Activated CD8-positive, alpha-beta memory T cell treated with anti-CD3 and anti-CD28 coated beads for 36 hours (primary cell): ENCODE measurements at regions not wholly inside any gene's neighbourhood (a gene's known extent, or its start where the extent isn't known, plus 50 kb on each side); places are given as distances from the start of the nearest gene placed in this dataset.

ENCODE experiments used
- CTCF ChIA-PET: fragments of 350-600 bp; sonication (Branson Sonifier 250); formaldehyde crosslinking; loops from one replicate; lab custom pipeline; 2021; ENCODE audit warnings: antibody characterized with exemption; lab: Charles Lee
- POLR2A ChIA-PET: fragments of 350-600 bp; sonication (Branson Sonifier 250); formaldehyde crosslinking; loops from one replicate; lab custom pipeline; 2021; ENCODE audit warnings: antibody characterized with exemption; lab: Charles Lee

DNA sequence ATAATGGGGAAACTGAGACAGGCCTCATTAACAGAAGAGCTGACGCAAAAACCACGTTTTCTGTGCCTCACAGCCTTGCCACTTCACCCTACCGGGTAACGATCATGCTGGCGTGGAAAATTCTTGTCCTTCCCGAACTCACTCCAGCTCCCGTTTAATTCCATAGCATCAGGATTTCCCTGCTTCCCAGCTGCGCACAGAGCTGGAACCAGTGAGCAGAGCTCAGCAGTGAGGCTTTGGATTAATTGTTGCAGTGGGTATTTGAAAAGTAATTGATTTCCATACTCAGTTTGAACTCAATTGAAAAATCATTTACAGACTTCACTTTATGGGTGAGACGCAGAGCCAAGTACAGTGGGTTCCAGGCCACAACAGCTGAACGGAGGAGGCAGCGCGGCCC, 199.0 kb upstream of the ADAMTS16 start:
- CTCF ChIA-PET = interaction anchor here (1.5 kb wide), 1 partner anchor 10 kb away, joined by 4 read pairs; no protein-coding TSS in a partner anchor
- POLR2A ChIA-PET = no interaction called here

DNA sequence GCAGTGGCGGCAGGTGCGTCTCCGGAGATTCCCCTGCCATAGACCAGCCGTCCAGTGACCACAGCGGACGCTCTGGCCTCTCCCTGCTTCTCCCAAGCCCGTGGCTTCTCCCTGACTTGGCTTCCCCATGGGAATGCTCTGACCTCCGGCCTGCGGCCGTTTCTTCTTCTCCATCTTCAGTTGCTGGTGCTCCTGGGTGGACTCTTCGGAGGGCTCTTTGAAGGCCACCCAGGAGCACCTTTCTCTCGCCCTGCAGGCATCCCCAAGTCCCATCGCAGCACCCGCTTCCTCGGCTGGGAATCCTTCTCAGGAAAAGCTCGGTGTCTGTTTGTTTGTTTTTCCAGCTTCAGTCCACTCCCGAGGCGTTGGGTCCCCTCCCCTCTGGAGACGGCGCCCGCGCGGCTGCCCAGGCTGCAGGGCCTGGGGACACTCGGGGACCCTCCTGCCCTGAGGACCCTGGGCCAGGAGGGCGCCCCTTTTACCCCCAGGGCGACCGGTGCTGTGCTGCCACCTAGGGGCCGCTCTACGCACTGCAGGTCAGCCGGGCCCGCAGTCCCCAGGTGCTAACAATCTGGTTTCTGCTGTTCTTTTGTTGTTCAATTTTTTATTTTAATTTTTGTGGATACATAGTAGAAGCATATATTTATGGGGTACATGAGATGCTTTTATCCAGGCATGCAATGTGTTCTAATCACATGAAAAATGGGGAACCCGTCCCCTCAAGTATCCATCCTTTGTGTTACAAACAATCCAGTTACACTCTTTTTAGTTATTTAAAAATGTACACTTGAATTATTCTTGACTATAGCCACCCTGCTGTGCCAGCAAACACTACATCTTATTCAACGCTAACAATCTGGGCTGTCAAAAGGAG, 197.9 kb upstream of the ADAMTS16 start:
- ChIA-PET CTCF (interaction anchor here (1.5 kb wide), 1 partner anchor 9 kb away, joined by 4 read pairs; no protein-coding TSS in a partner anchor), POLR2A (no interaction called here)

DNA sequence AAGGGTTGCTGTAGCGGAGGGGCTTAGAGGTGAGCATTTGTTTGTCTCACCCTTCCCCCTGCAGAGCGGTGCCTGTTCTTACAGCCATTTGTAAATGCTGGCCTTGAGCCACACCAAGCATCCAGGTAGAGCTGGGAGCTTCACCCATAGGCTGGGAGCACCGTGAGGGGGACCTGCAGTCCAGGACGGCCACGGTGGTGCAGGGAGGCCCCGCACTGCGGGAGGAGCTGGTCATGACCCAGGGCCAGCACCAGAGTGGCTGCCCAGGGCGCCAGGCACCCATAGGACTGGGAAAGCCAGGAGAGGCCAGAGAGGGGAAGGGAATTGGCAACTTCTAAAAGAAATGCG, 197.3 kb upstream of the ADAMTS16 start:
- ChIA-PET CTCF (no interaction called here), POLR2A (no interaction called here)

DNA sequence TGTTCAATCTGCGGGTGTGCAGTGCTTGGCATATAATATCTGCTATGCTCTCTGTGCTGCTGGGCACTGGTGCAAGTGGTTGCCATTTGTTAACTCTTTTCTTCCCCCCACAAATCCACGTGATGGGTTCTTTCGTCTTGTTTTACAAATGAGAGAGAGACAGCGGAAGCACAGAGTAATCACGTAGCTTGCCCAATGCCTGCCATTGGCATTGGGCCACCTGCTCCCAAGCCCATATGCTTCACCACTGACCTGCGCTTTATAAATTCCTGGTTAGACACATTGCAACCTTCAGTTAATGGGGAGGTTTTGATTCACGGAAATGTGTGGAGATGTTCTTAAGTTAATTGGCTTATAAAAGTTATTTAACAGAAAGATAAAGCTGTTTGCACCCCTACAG, 194.8 kb upstream of the ADAMTS16 start:
- CTCF ChIA-PET = no interaction called here
- POLR2A ChIA-PET = no interaction called here

DNA sequence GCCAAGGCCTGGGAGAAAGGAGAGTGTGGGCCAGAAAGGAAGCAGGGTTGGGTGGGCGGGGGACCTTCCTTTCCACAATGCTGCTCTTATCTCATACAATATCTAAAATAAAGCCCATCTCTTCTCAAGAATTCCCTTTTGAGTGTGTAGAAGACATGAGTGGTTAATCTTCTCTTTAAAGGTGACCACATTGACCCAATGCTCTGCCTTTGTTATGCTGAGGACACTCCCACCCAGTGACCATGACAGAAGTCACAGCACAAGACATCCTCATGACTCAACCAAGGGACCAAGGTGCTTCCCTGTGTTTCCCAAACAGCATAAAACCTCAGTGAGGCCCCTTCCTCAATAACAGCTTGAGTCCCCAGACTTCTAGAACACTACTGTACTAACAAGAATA, 193.0 kb upstream of the ADAMTS16 start:
- POLR2A ChIA-PET = no interaction called here
- CTCF ChIA-PET = no interaction called here

DNA sequence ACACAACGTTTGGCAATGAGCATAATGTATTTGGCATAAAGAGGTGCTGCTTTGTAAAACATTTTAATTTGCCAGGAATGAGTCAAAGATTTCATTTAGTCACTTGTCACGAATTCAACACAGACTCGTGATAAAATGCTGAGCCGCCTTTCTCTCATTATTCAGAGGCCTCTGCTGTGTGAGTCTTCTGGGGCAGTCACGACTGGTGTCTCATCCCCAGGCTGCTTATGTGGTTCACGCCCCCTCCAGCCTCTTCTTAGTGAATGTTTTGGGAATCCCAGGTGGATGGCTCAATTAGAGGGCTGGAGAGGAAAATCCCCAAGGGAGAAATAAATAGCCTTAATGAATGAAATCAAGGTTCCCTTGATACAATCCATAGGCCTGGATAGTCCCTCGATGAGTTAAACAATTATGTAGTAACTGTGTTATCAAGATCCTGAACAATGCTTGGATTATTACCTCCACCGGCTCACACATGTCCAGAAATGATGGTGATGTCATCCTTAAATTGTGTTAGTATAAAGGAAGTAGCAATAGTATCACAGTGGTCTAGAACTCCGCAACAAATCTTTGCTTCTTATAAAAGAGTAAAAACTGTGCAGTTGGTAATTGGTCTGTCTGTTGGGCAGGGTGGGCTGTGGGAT, 192.1 kb upstream of the ADAMTS16 start:
- CTCF ChIA-PET = no interaction called here
- POLR2A ChIA-PET = no interaction called here

DNA sequence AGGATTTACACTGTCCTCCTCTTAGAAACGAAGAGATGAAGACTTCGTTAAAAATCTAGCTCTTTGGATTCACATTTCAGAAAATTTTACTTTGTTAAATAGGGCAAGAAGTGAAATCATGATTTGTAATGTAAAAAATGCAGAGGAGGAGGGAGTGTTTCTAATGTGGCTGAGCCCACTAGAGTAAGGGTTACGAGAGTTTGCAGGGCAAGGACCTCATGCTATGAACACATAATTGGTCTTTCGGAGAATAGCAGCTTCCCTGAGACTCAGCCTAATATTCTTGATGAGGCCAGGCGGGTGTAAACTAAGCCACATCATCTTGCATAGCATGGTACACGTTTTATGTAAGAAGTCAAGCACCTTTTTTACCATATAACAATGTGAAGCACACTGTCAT, 191.0 kb upstream of the ADAMTS16 start:
- POLR2A ChIA-PET = no interaction called here
- CTCF ChIA-PET = no interaction called here

DNA sequence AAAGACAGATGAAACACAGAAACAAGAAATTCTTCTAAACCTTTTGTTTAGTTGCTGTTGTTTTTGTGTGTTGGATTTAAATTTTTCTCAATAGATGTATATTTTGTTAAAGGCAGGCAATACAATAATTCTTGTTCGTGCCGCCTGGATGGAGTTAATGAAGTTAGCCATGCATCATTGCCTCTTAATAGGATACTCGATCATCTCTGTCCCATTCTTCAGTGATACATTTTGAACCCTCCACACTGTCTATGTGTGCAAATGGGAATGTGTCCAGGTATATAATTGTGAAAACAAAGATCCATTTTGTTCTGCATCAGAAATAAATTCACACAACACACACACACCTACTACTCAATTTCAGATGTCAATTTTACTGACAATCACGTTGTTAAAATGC, 186.6 kb upstream of the ADAMTS16 start:
- ChIA-PET CTCF (no interaction called here), POLR2A (no interaction called here)

DNA sequence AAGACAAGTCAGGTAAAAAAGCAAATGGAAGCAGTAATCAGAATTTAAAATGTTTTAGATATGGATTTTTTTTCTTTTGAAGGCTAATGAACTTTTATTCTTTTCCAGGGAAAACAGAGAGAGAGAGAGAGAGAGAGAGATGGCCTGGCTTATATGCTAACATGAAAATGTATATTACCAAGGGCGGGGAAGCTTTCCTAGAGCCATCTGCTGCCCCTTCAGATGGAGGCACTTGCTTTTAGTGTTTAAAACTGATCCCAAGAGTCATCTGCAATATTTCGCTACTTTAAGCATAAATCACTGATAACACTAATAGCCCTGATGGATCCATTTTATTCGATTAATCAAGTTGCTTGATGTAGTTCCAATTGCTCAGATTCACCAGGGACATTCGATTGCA, 186.1 kb upstream of the ADAMTS16 start:
- POLR2A ChIA-PET = no interaction called here
- CTCF ChIA-PET = no interaction called here

DNA sequence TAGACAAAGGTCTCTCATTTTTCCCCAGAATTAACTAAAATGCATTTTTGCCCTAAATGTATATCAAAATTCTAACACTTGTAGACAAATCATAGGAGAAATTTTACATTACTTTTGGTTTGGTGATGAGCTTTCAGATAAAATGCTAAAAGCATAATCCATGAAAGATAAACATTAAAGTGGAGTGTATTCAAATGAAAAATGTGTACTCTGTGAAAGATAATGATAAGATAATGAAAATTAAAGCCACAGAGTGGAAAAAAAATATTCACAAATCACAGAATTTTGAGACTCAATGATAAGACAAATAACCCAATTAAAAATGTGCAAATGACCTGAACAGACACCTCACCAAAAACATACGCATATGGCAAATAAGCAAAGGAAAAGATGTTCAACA, 176.9 kb upstream of the ADAMTS16 start:
- ChIA-PET CTCF (no interaction called here), POLR2A (no interaction called here)

DNA sequence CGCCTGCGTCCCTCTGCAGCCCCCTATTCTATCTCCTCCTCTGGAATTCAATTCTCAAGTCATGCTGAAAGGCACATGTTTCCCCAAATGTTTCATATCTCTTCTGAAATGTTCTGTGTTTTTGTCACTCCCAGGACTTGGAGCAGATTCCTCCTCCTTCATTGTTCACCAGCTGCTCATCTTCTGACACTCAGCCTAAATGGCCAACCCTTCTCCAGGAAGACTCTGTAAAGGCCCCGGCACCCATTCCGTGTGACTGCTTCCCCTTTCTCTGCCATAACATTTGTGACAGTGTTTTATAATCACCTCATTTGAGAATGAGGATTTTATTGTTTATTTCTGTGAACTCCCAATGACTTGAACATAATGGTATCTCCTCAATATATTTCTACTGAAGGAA, 170.8 kb upstream of the ADAMTS16 start:
- ChIA-PET POLR2A (no interaction called here), CTCF (no interaction called here)

DNA sequence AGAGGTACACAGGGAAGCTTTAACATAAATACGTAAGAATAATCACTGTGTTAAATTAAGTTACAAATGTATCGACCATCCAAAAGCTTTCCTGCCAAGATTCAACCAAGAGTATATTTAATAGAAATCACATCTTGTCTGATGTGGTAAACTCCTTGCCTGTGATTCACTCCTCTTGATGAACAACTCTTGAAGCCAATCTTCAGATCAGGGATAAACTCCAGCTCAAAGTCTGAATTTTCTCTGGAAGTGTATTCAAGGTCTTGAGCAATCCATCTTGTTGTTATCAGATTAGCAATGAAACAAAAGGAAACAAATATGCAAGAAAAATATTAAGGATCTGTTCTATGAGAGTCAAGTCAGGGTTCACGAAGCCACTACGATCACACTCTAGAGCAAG, 170.0 kb upstream of the ADAMTS16 start:
- CTCF ChIA-PET = no interaction called here
- POLR2A ChIA-PET = no interaction called here

DNA sequence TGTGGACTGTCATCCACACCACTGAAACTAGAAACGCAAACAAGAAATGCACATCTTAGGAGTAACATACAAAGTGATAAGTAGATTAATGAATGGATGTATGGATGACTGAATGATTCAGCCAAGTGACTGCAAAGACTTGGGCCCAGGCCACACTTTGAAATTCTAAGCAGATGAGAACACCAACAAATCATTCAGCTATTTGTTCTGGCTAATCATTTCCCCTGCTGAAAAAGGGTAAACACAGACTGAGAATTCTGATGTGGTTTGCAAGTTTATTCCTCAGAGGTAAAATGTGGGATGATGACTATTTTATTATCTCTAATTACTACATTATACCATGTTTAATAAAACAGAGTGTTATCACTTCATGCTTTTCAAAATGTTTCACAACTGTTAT, 163.2 kb upstream of the ADAMTS16 start:
- CTCF ChIA-PET = no interaction called here
- POLR2A ChIA-PET = no interaction called here

DNA sequence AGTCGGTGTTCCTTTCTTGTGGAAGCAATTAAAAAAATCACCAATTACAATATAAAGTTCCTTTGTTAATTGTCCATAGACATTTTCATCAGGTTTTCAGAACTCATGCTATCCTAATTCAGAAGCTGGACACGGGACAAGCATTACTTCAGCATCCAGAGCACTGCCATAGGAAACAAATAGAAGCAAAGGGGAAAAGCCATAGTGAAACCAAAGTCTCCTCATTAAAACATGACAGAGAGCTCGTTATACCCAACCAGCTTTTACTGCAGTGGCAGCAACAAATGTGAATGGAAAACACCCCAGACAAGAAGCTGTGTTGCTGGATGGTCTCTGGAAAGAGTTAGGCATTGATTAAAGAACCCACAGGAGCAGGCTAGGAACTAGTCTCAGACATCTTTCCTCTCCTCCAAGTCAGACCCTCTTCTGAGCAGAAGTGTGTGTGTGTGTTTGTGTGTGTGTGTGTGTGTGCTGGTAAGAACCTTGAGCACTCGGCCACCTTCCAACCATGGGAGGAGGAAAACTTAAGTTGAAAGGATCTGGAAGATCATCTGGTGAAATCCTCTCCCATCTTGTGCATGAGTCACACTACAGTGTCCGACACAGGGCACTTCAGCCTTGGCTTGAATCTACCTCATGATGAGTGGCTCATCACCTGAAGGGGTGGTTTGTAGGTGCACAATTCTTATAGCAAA, 162.6 kb upstream of the ADAMTS16 start:
- ChIA-PET POLR2A (no interaction called here), CTCF (no interaction called here)

DNA sequence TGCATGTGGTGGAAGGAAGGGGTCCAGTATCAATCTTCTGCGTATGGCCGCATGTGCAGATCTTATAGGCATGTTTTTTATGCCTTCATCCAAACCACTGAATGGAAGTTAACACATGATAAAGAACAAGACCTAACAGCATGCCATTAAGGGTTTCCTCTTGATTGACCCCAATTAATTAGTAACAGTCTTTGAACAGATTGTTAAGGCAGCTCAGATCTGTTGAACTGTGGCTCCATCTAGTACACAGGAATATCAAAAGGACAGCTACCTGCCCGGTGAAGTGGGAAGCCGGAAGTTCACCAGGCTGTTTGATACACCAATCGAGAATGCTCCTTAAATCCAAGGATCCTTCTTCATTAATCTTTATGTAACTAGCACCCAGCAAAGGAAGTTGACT, 159.9 kb upstream of the ADAMTS16 start:
- POLR2A ChIA-PET = no interaction called here
- CTCF ChIA-PET = no interaction called here

DNA sequence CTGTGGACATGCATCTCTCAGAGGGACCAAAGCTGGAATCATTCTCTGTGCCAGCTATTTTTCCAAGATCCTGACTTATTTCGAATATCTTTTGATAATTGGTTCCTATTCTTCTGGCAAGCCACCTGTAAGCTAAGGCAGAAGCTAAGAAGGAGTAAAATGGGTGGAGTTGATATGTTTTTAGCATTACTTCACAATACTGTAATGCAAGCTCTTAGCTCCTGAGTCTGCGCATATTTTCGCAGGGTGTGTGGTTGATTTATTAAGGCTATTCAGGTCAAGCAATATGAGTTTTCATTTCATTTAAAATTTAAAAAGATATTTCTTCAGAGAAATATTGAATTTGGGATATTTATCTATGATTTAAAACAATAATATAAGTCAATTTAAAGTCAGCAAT, 158.5 kb upstream of the ADAMTS16 start:
- CTCF ChIA-PET = no interaction called here
- POLR2A ChIA-PET = no interaction called here

DNA sequence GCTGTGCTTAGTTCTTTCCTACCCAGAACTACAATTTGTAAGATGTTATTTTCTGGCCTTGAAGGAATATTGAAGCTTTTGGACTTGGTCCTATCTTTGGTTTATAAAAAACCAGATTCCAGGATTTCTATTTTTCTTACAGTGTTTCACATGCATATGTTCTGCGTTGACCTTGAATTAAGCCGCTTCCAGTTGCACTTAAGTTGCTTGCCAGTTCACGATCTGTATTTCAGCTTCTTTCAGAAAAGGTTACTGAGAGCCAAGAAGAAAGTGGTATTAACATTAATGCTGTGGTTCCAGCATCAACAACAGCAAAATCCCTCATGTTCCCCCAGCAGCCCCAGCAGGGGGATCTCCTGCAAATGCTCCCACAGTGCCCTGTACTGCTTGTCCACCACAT, 156.4 kb upstream of the ADAMTS16 start:
- ChIA-PET CTCF (no interaction called here), POLR2A (no interaction called here)

DNA sequence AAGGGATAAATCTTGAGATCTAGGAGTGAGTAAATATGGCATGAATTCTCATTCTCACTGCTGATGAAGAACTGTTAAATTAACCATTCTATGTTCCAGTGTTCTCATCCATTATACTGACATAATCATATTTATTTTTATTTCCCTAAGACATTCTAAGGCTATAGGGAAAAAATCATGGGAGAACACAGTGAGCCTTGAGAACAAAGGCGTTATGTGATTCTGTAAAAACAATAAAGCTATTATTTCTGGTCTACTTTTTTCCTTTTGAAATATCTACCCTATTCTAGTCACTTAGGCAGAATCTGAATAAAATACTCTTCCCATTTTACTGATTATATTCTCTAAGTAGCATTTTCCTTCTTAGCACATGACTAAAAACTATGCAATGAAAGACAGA, 155.7 kb upstream of the ADAMTS16 start:
- ChIA-PET POLR2A (no interaction called here), CTCF (no interaction called here)

DNA sequence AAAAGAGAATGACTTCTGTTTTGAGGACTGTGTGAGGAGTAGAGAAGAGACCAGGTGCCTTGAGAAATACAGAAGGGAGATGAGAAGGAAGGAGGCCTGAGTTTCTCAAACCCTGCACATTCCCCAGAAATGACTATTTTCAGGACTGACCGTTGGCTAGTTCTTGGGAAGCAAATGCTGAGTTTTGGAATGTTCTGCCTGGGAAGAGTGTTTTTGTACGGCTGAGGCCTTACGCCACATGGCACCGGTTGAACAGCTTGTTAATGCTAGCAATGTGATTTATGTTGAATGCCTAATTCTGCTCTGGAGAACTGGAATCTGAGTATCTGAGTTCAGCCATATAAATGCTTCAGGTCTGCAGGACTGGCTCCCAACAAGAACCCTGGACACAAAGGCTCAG, 152.7 kb upstream of the ADAMTS16 start:
- ChIA-PET CTCF (no interaction called here), POLR2A (no interaction called here)

DNA sequence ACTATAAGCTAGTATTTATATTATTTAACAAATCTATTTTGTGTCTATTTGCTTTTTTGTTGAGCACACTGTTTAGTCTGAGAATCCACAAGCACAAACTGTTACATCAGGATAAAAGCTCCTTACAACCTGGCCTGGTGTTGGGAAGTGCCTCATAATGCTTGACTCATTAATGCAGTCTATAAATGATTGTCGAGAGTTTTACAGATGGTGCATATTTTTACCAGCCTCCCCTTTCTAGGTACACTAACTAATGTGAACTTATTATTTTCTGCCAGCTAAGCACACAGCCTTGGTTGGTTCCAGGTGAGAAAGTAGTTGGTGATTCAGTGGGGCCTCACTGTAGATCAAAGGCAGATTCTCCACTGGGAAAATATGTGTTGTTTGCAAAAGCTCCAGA, 151.0 kb upstream of the ADAMTS16 start:
- ChIA-PET CTCF (no interaction called here), POLR2A (no interaction called here)

DNA sequence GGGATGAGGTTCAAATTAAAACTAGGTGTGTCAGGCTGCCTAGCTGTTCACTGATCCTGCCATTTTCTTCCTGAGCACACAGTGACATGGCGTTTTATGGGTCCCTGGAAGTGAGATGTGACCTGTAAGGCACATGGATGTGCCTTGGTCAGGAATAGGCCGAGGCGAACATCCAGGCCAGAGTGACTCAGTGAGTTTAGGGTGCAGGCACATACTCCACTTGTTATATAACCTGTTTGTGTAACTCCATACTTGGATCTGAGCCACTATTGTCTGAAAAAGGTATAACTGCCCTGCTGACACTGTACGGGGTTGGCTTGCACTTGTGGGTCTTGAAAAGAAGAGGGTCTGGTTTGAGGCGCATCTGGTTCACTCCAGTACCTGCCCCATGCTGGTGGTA, 150.1 kb upstream of the ADAMTS16 start:
- ChIA-PET POLR2A (no interaction called here), CTCF (no interaction called here)
